HUDEP-2 (cell line): ENCODE measurements at regions not wholly inside any gene's neighbourhood (a gene's known extent, or its start where the extent isn't known, plus 50 kb on each side); places are given as distances from the start of the nearest gene placed in this dataset.
"Not testable (repeated sequence)": the region's sequence is repeated elsewhere in the genome, so short reads cannot be mapped to it uniquely, and the experiment has no call there.

Source experiments
- DNase-seq, 76 experiments: peaks; one replicate each; lab custom pipeline; 2025; ENCODE audit not compliant: unreplicated experiment in 76 of 76; lab: John Stamatoyannopoulos, UW

DNA sequence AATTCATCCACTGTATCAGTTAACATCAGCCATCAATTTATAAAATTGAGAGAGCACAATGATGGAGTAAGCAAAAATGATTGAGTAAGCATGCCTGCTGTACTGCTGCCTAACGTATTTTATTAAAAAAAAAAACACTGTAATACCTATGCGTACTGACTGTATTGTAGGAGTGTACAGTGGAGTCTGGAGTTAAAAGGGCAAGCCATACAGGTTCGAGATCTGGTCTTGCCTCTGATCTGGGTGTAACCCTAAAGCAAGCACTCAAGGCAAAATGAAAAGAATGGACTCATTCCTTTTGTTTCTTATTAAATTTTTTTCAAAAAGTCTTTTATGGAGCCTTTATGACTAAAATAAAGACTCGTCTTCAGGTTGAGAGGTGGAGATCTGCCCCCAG, 894.2 kb upstream of the INTU start:
- DNase-seq: no peak

DNA sequence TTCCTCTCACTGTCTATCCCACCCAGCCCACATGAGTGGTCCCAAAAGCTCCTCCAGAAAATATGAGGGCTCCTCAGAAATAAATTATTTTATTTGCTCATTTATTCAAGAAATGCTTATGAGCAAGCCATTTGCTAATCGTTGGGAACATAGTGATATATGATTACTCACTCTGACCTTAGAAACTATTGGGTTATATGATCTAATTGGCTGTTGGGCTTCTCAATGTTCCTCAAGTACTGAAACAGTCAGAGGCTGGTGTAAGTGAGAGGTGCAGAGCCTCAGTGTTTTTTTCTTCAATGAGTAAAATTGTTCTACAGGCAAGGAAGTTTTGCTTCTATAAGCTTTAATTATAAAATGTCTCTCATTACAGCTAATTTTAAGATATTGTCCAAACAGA, 893.8 kb upstream of the INTU start:
- no peak for DNase-seq

DNA sequence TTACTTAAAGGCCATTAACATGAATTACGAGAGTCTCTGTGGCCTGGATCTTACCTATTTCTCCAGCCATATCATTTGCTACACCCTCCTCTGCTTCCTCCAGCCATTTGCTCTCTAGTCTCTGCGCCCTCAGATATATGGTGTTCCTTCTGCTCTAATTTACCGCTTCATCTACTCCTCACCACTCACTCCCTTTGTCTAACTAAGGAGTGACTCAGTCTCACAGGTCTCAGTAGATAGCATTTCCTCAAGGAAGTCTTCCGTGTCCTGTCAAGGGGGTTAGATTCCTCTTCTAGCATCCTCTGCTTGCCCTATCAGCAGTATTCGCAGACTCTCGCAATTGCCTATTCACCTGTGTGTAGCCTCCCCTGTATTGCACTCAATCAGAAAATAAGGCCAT, 892.1 kb upstream of the INTU start:
- no peak for DNase-seq

- no peak for DNase-seq
These were observed 890.7 kb upstream of the INTU start for GRCh38 chr4:126742048-126742447.

- DNase-seq: no peak
These were observed 889.9 kb upstream of the INTU start for GRCh38 chr4:126742885-126743284.

GRCh38 chr4:126748736-126749135, 884.0 kb upstream of the INTU start:
- no peak for DNase-seq

- no peak for DNase-seq
These were observed 882.0 kb upstream of the INTU start for GRCh38 chr4:126750723-126751122.

DNA sequence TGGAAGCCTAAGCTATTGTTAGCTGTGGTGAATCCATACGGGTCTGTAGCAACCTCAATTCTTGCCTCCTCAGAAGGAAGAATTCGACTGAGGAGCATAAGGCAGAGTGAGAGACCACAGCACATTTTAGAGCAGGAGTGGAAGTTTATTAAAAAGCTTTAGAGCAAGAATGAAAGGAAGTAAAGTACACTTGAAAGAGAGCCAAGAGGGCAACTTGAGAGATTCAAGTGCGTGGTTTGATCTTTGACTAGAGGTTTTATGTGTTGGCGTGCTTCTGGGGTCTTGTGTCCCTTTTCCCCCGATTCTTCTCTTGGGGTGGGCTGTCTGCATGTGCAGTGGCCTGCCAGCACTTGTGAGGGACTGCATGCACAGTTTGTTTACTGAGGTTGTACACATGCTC, 880.6 kb upstream of the INTU start:
- DNase-seq: no peak

DNA sequence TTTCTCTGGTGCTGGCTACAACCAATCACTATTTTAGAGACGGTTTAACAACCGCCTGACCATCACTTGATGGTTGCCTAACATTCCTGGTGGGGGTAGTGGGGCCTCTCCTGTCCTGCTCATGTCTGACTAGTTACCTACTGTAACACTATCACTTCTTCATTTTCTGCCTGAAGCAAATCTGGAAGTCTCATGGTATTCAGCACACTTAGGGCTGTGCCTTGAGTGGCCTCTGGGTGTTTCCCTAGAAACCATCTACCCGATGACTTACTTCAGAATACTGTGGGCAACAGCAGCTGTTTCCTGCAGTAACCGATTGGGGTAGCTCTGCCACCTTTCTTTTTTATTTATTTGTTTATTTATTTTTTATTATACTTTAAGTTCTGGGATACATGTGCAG, 880.1 kb upstream of the INTU start:
- no peak for DNase-seq

GRCh38 chr4:126753592-126753991, 879.2 kb upstream of the INTU start:
- DNase-seq: no peak

DNA sequence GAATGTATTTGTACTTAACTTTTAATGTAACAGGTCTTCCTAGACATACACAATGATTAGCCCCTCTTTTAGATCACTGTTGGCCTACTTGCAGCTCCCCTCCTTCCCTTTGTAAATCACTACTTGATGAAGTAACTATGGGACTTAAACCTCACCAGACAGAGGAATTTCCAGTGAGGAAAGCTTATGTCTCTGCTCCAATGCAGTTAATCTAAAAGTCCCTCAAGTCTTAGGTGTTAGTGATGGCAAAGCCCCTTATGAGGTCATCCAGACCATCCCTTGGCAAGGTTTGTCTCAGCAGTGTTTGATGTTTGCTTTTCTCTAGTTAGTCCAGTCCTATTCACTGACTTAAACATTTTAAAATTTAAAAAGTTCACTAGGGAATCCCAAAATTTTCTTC, 877.3 kb upstream of the INTU start:
- no peak for DNase-seq

GRCh38 chr4:126756050-126756829, 876.5 kb upstream of the INTU start:
- DNase-seq: no peak

DNA sequence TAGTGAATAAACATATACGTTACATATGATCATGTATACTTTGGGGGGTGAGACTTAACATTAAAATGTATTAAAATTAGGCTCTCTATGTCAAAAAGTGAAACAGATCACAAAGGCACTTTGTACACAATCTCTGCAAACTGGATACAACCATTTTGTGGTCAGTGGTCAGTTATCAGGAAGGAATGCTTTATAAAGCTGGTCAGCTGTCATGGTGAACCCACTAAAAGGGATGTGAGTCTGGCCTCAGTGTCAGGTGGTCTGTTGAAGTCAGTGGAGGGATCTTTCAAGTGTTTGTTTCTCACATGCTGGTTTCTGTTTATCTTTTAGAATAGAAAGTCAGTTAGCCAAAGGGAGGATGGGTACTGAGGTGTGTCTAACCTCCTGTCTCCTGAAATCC, 875.5 kb upstream of the INTU start:
- no peak for DNase-seq

GRCh38 chr4:126758493-126758892, 874.3 kb upstream of the INTU start:
- no peak for DNase-seq

DNA sequence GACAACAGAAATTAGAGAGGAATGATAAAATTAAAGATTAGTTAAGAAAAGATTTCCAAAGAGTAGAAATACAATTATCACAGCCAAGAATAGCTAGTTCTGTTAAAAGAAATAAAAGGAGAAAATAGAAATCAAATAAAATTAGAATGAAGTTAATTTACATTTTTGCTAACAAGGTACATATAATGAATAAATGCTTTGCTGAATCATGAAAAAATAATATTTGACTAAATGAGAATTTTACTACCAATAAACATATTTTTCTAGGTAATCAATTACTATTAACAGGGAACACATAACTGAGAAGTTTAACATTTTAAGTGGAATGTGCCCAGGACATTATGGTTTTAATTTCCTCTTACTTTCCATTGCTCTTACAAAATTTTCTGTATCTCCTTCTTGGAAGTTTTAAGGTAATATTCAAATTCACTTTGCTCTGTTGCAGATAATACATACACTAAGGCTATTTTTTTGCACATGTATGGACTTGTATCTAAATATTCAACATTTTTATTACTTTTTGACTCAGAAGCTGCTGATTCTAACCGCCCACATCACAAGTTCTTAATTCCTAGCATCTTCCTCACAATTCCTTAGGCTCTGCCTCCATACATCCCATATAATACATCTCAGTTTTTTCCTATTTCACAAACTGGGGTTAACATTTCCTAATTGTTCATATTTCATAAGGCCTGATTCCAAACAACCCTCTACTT, 870.7 kb upstream of the INTU start:
- no peak for DNase-seq

GRCh38 chr4:126762663-126763247, 870.0 kb upstream of the INTU start:
- no peak for DNase-seq

- no peak for DNase-seq
These were observed 866.5 kb upstream of the INTU start for GRCh38 chr4:126766241-126766640.

- no peak for DNase-seq
These were observed 864.4 kb upstream of the INTU start for GRCh38 chr4:126768338-126768737.

GRCh38 chr4:126770811-126771553, 861.8 kb upstream of the INTU start:
- not testable (repeated sequence) for DNase-seq

- not testable (repeated sequence) for DNase-seq
These were observed 861.1 kb upstream of the INTU start for GRCh38 chr4:126771618-126772017.

DNA sequence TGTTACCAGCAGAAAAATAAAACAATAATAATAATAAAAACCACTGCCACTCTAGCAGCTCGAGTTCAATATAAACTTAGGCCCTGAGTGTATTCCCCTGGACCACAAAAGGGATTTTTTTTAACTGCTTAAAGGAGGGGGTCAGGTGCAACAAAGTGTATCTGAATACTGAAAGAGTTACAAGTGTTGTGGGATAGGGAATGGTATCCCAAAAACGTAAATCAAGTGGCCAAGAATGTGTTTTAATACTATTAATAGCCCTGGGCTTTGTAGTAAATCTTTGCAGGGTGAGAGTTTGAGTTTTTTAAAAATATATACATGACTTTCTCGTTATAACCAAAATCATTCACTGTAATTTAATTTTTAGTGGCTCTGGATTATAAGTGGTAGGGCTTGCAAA, 860.1 kb upstream of the INTU start:
- DNase-seq: no peak
